Stimulated activated CD4-positive, alpha-beta T cell treated with anti-CD3 and anti-CD28 coated beads, Interleukin-4, amount 100 ng/mL, for 24 hours (primary cell): ENCODE measurements at regions not wholly inside any gene's neighbourhood (a gene's known extent, or its start where the extent isn't known, plus 50 kb on each side); places are given as distances from the start of the nearest gene placed in this dataset.

Source experiments
- DNase-seq: peaks from one replicate; pipeline ENCODE4 v3.0.0-alpha.2; 2020

DNA sequence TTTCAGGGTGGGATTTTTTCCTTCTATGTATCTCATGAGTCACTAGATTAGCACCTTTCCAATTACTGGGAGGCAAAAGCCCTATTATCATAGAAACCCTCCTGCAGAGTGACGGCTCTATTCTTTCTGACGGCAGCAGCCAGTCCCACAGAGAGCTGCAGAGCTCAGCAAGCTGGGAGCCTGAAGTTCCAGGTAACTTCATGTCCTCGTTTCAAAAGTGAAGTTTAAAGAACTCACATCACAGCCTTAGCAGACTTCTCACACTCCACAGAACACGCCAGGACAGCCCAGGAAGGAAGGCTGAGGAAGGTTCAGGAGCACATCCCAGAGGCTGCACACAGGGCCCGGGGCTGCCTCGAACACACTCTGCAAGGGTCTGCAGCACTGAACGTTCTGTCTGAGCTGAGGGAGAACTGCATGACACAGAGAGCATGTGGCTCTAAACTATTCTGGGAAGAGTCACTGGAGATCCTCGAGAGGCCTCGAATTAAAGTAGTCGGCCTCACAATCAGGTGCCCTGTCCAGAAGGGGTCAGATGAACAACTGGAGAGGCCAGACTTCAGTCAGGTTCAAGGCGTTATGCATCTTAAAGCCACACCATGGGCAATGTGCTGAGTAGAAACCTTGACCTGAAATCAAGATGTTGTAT lies 104.2 kb upstream of the DRD2 start:
- DNase-seq: no peak

GRCh38 chr11:113578715-113579250 lies 103.6 kb upstream of the DRD2 start:
- no peak for DNase-seq

- no peak for DNase-seq
These were observed 102.8 kb upstream of the DRD2 start for GRCh38 chr11:113578033-113578380.

GRCh38 chr11:113577356-113578032 lies 102.3 kb upstream of the DRD2 start:
- no peak for DNase-seq

DNA sequence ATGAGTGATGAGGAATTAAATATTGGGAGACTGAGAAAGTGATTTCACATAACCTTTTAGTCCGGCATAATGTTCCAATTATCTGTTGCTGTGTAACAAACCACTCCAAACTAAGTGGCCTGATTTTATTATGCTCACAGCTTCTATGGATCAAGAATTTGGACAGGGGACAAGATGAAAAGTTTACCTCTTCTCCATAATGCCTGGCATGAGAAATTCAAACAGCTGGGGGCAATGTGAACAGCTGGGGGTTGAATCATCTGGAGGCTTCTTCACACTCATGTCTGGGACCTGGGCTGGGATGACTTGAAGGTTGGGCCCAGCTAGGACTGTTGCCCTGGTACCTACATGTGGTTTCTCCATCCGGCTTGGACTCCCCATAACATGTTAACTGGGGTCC lies 99.4 kb upstream of the DRD2 start:
- no peak for DNase-seq

DNA sequence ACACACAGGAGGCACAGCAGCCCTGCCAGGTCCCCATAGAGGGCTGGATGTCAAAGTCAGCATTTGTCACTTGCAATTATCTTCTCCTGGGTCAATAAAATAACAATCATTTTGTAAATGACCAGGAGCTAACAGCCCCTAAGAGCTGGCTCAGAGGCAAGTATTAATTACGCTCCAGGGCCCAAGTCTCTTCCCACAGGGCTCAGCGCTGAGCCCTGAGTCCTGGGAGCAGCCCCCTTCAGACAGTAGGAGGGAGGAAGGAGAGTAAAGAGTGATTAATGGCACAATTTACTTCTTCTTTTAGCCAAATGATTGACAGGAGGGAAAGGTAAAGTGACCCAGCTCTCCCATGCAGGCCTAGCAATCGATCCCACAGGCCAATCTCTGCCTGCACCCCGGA lies 99.0 kb upstream of the DRD2 start:
- no peak for DNase-seq

GRCh38 chr11:113572136-113572735 lies 97.0 kb upstream of the DRD2 start:
- DNase-seq: no peak

DNA sequence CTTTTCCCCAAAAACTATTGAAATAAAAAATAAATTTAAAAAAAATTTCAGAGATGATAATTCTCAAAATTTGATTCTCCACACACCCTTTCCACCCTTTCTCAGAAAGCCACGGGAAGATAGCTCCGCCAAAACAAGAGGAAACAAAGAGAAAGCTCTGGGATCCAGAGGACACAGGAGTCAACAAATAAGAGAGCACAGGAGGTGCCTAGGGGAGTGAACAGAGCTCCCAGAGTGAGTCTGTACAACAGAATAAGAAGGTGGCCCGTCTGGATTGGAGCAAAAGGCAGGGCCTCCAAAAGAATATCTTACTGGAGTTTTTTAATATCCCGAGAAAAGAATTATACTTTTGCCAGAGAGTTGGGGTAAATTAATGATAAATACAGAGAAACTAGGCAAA lies 96.3 kb upstream of the DRD2 start:
- DNase-seq: no peak

GRCh38 chr11:113570906-113571305 lies 95.7 kb upstream of the DRD2 start:
- DNase-seq: no peak

DNA sequence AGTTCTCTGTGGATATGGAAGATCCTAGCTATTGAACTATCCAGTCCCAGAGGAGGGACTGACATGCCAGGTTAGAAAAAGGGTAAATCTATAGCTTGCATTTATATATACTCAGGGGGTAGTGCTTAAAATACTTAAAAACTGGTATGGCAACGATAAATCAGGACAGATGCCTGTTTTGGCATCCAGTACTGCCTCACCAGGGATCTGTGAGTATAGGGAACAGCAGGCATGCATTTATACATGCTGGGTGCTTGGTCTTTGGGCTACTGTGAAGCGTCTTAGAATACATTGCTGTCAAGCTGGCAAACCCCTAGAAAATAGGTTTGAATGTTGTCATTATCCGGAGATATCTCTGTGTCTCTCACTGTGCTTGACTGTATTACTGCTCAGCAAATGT lies 94.2 kb upstream of the DRD2 start:
- no peak for DNase-seq

DNA sequence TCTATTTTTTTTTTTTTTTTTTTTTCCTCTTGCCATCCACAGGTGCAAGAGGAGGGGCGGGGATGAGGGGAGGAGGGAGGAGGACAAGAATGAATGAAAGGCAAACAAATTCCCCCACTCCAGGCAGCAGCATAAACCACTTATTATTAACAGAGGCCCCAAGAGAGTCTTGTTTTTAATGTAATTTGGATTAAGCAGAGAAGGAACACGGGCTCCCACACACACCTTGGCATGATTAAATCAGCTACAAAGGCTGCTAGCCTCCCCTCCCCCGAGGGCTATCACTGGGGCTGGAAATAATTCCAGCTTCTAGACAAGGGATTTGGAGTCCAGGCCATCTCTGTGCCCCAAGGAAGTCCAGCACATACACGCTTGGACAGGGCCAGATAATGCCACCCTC lies 93.4 kb upstream of the DRD2 start:
- DNase-seq: no peak

- DNase-seq: no peak
These were observed 92.8 kb upstream of the DRD2 start for GRCh38 chr11:113567867-113568544.

GRCh38 chr11:113567097-113567496 lies 91.9 kb upstream of the DRD2 start:
- DNase-seq: no peak

DNA sequence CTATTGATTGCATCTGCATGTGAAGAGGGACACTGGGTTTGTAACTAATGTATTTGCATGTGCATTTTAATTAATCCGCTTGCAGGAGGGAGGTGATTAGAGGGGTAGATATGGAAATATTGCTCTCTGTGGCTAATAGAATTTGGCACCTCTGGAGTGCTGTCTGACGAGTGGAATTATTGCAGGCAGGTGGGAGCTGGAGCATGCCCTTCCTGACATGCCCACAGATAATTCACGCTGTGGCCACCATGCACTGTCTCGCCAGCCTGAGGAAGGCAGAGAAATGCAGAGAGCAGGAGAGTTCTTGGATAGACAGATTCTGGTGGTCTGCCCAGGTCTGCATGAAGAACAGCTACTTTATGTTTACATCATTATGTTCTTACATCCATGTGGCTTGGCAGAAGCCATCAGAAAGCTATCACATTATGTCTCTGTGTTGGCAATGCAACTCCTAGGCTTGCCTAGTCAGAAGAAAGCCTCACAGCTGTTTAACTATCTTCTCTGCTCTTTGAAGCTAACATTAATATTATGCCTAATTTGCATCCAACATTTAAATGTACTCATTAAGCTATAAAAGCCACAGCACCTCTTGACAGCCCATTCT lies 89.4 kb upstream of the DRD2 start:
- DNase-seq: no peak

DNA sequence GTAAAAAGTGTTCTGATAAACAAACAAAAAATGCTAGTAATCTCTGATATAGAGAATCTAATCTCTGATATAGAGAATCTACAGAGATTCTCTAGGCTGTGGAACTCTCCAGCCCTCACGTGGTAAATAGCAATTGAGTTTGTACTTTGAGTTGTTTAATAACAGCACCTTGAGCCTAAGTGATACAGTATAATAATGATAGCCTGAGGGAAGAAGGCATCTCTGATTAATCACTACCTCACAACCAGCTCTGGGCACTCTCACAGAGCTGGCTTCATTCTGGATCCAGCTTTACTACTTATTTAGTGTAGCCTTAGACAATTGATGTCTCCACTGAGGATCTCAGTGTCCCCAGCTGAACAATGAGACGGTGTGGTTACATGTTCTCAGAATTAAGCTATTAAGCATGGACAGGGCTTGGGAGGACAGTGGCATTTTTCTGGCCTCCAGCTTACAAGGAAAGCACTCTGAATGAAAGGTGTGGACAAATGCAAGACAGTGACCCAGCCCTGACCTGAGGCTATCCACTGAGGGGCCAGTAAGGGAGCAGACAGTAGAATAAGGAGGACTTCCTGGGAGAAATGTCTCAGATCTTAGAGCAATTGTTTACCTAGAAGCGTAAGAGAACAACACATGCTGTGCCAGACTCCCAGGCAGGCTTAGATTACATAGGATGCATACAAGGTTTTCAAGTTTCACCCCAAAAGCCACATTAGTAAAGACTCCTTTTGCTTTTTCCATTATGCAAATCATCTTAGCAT lies 88.7 kb upstream of the DRD2 start:
- no peak for DNase-seq

DNA sequence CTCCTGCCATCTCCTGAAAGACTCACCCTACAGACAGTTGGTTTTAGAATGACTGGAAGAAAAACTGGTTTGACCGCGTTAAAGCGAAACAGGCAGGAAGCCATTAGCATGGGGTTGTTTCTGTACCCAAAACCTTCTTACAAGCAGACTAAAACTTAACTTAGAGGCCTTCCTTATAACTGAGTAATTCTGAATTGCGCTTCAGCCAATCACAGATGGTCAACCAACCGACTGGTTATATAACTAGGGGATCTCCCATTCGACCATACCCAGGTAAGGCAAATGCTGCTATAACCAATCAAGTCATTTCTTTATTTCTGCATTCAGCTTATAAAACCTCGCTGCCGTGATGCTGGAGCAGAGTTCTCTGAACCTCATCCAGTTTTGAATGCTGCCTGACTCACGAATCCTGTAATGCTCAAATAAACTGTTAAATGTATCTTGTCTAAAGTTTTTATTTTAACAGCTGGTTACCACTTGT lies 87.8 kb upstream of the DRD2 start:
- no peak for DNase-seq

DNA sequence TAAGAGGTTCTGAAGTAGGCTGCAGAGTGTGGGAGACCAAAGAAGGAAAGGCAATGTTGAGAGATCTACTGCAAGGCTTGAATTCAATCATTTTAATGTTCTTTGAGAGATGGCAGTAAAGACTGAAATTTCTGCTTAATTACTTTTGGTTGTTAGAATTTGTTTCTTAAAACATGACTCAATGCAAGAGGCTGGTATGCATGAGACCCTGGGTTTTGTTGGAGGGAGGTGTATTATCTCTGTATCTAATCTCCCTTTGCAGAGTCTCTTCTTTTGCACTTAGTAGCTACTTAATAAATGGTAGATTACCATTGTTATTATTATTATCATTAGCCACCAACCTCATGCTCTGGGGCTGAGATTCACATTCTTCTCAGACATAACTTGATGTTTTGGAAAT lies 87.4 kb upstream of the DRD2 start:
- DNase-seq: no peak

DNA sequence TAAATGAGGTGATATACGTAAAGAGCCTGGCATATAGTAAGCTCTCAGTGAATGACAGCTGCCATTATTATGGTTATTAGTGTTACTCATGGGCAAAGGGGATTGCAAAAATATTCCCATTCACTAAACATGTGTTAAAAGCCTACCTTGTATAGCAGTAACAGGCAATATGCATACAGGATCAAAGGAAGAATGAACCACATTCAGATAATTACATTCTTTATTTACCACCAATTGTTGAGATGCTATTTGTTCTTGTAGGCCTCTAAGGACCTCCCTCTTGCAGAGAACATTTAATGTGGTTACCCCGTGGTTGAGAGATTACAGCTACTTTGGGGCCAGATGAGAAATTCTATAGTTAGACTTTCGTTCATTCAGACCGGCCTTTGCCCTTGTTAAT lies 82.7 kb upstream of the DRD2 start:
- no peak for DNase-seq

GRCh38 chr11:113556036-113556435 lies 80.8 kb upstream of the DRD2 start:
- no peak for DNase-seq

DNA sequence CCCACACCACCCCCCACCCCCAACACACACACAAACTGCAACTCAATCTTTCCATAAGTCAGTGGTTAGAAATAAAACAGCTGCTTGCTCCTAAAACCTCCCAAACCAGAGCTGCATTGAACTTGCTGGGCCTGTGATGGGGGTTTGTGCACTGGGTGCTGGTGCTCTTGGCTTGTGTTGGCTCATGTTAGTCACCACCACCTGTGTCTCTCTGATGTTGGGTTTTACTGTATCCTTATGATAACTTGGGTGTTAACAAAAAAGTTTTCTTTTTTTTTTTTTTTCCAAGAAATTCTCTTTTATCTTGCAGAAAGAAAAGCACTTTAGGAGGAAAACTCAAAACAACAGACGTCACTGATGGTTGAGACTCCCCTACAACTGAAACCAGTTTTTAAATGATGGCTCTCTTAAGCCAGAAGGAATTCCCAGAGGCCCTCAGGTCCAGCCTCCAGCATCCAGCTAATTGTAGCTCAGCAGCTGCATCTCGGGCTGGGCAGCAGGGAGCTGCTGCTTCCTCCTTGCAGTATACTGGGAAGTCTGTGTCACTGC lies 79.9 kb upstream of the DRD2 start:
- no peak for DNase-seq

DNA sequence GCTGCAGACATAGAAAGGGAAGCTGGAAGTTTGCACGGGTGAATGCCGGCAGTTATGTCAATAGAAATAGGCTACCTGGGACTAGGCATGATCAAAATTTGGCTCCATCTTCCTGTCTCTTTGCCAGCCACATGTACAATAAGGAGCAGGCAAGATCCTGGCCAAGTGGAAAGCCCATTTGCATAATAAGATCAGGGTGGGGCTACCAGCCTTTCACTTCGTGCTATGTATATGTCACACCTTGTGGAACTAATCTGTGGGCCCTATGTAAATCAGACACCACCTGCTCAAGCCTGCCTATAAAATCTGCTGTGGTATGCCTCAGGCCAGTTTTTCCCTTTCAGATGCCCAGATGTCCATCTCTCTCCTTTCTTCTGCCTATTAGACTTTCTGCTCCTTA lies 79.3 kb upstream of the DRD2 start:
- DNase-seq: no peak

GRCh38 chr11:113553915-113554314 lies 78.7 kb upstream of the DRD2 start:
- DNase-seq: no peak
